Prostate gland (tissue), 2 donors: ENCODE measurements at regions not wholly inside any gene's neighbourhood (a gene's known extent, or its start where the extent isn't known, plus 50 kb on each side); places are given as distances from the start of the nearest gene placed in this dataset.

Source experiments
- CTCF ChIP-seq, 4 experiments: fragments of 200-600 bp in 2 of 4; fragments of 450-650 bp in 2 of 4; sonication (generic) in 2 of 4; IDR thresholded peaks; 1 replicate in 3 of 4; 2 replicates in 1 of 4; pipeline ENCODE4 v1.5.1; 2016 to 2019; ENCODE audit warnings: antibody characterized with exemption in 4 of 4, mild to moderate bottlenecking in 2 of 4, moderate library complexity in 2 of 4
- POLR2A ChIP-seq: fragments of 450-650 bp; IDR thresholded peaks from one replicate; pipeline ENCODE4 v1.6.1; 2016; ENCODE audit warnings: antibody characterized with exemption, mild to moderate bottlenecking

GRCh38 chr5:124105326-124105725, 593.3 kb downstream of the CSNK1G3 start:
- TF ChIP-seq POLR2A (no peak), CTCF (IDR thresholded peaks at IDR 0.05) (no peak)
